ENCODE measurements at regions not wholly inside any gene's neighbourhood (a gene's known extent, or its start where the extent isn't known, plus 50 kb on each side); places are given as distances from the start of the nearest gene placed in this dataset.

DNA sequence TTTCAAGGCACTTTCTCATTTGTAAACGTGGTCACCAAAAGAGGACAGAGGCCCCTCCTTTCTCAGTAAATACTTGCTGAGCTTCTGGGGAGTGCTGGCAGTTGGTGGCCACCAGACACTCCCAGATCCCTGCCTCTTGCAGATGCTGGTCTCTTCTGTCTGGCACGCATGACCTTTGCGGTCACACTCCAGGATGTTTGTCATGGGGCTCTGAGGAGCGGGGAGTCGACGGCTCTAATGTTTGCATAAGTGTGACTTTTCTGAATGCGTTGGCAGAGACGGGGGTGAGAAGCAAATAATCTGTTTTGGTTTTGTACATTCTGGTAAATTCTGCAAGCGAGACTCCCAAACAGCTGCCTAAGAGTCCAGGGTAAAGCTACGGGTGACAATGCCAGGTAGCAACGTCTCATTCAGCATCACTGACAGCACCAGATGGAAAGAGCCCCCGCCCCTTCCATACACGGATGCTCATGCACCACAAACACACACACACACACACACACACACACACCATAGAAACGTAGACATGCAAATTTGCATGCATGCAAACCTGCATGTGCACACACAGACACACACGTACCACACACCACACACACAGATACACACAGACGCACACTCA is 101.1 kb downstream of the YTHDF1 start:
- H3K27ac ChIP-seq: no peak overlapping the region
- TF ChIP-seq CTCF (IDR thresholded peaks at IDR 0.05): no peak
- no peak for TF ChIP-seq ZFX (IDR thresholded peaks at IDR 0.05; ENCODE audit: borderline replicate concordance)

DNA sequence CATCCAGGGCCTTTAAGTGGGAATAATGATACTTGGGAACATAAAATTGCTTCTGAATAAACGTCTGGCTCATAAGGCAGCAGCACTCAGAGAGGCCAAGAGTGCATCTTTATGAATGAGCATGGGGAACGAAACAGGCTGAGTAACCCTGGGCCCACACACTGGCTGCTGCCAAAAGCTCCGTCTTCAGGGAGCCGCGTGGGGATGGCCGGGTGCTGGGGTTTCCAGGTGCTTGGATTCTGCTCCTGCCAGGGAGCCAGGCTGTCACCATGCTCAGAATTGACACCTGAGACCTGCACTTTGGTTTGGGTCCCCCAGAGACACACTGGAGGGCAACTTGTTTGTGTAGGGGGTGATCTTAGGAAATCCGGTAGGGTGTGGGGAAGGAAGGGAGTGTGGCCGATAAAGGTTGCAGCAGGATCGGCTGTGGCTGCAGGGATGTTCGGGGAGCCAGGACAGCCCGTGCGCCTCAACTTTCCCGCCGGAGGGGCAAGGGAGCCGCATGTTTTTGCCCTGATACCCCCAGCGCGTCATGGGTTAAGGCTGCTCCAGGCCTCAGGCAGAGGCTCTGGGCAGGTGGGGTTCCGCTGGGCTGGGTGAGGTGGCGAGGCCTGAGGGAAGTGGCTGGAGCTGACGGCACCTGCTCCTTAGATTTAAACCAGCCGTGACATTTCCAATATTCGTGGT is 101.8 kb downstream of the YTHDF1 start:
- TF ChIP-seq CTCF (IDR thresholded peaks at IDR 0.05): no peak
- no peak for TF ChIP-seq ZFX (IDR thresholded peaks at IDR 0.05; ENCODE audit: borderline replicate concordance)
- no peak overlapping the region for H3K27ac ChIP-seq

DNA sequence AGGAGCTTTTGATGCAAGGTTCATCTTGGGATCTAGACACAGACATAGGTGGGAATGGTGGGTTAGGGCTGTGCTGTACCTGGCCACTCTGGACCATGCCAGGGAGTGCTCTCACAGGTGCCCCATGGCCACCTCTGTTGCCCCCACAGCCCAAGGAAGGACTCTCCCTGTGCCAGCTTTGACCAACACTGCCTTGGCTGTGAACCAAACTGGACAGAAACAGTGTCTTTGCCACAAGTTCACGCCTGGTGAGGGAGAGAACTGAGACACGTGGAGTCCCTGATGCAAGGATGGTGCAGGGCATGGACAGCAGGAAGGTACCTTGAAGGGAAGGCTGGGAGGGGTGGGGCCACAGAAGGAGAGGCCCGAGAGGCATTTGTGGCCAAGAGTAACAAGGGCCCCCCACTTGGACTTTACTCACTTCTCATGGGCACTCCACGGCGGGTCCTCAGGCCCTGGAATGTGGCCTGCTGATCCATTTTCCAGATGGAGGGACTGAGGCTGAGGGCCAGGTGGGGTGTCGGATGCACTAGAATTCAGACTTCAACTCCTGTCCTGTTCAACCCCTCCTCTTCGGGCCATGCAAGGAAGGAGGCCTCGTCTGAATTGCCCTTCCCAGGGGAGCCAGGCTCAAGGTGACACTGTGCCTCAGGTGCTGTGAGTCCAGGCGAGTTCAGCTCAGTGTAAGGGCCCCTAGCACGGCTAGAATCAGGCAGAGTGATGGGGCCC is 103.3 kb downstream of the YTHDF1 start:
- H3K27ac ChIP-seq: no peak overlapping the region
- no peak for TF ChIP-seq ZFX (IDR thresholded peaks at IDR 0.05; ENCODE audit: borderline replicate concordance)
- TF ChIP-seq CTCF (IDR thresholded peaks at IDR 0.05): no peak

- no peak overlapping the region for H3K27ac ChIP-seq
- TF ChIP-seq CTCF (IDR thresholded peaks at IDR 0.05) (no peak), ZFX (IDR thresholded peaks at IDR 0.05; ENCODE audit: borderline replicate concordance) (no peak)
Observed at GRCh38 chr20:63108247-63108646, 101.5 kb upstream of the BHLHE23 start.

DNA sequence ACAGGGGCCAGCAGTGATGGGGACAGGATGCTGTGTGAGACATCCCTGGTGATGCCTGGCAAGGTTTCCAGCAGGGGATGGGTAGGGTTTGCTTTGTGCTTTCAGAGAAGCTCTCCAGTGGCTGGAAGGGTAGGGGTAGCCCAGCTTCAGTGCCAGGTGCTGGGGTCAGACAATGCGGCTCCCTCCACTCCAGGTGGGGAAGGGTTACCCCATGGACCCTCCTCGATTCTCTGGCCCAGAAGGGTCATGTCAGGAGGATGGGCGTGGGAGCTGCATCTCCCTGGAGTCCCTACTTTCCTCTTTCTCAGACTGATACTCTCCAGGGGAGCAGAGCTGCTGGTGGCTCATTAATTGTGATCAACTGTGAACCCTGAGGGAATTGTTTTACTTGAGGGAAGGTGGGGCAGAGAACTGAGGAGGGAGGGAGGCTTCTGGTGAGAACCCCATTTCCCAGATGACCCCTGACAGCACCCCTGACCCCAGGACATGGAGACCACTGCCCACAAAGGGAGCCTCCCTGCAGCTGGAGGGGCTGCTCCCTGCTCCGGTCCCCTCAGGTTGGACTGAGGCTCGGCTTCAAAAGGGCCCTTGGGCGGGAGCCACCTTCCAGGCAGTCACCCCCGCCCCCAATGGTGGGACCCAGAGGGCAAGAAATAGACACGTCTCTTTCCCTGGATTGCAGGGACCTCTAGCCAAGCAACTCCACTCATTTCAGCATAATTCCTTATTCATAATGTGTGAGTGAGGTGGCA is 100.9 kb upstream of the BHLHE23 start:
- H3K27ac ChIP-seq: no peak overlapping the region
- TF ChIP-seq CTCF (IDR thresholded peaks at IDR 0.05): no peak
- TF ChIP-seq ZFX (IDR thresholded peaks at IDR 0.05; ENCODE audit: borderline replicate concordance): no peak

GRCh38 chr20:63106765-63107448 is 100.1 kb upstream of the BHLHE23 start:
- no peak overlapping the region for H3K27ac ChIP-seq
- TF ChIP-seq ZFX (IDR thresholded peaks at IDR 0.05; ENCODE audit: borderline replicate concordance): no peak
- TF ChIP-seq CTCF (IDR thresholded peaks at IDR 0.05): no peak

All from 22Rv1 (cell line).